Stomach (tissue), 4 donors: ENCODE measurements at regions not wholly inside any gene's neighbourhood (a gene's known extent, or its start where the extent isn't known, plus 50 kb on each side); places are given as distances from the start of the nearest gene placed in this dataset.

Experiments
- CTCF ChIP-seq, 7 experiments: fragments of 450-650 bp in 4 of 7; fragments of 200-600 bp in 3 of 7; sonication (generic) in 3 of 7; IDR thresholded peaks; one replicate each; pipeline ENCODE4 v1.5.1; 2016 to 2019; ENCODE audit warnings: antibody characterized with exemption in 7 of 7, control low read depth in 2 of 7, mild to moderate bottlenecking in 1 of 7
- EP300 ChIP-seq: sonication (generic); formaldehyde crosslinking; IDR thresholded peaks from one replicate; pipeline ENCODE4 v1.6.1; 2017; ENCODE audit warnings: antibody characterized with exemption
- POLR2A ChIP-seq, 4 donors: fragments of 450-650 bp; IDR thresholded peaks; one replicate each; pipeline ENCODE4 v1.6.1; 2016; ENCODE audit warnings: antibody characterized with exemption in 4 of 4, control low read depth in 2 of 4, mild to moderate bottlenecking in 1 of 4, moderate library complexity in 1 of 4
- POLR2AphosphoS5 ChIP-seq, 3 donors: sonication (generic); formaldehyde crosslinking; IDR thresholded peaks; one replicate each; pipeline ENCODE4 v1.6.1; 2016; ENCODE audit warnings: antibody characterized with exemption in 3 of 3

- TF ChIP-seq CTCF (IDR thresholded peaks at IDR 0.05) (no peak), POLR2A (IDR thresholded peaks at IDR 0.05) (no peak), POLR2AphosphoS5 (IDR thresholded peaks at IDR 0.05) (no peak), EP300 (no peak)
These were observed 274.9 kb upstream of the ADARB2 start for GRCh38 chr10:2012209-2012608.
